Erythroblast (primary cell): ENCODE measurements at regions not wholly inside any gene's neighbourhood (a gene's known extent, or its start where the extent isn't known, plus 50 kb on each side); places are given as distances from the start of the nearest gene placed in this dataset.

Experiments
- GATA1 ChIP-seq: IDR thresholded peaks from 2 replicates; pipeline ENCODE4 v1.6.1; 2011; ENCODE audit warnings: low read depth, mild to moderate bottlenecking, control low read depth, low read length, moderate library complexity
- POLR2A ChIP-seq: IDR thresholded peaks from 2 replicates; pipeline ENCODE4 v1.6.1; 2011; ENCODE audit warnings: mild to moderate bottlenecking, low read length

- no peak for TF ChIP-seq GATA1
- no peak for TF ChIP-seq POLR2A
Measured at GRCh38 chr10:131442271-131442670, 130.8 kb upstream of the TCERG1L start.
